GM18873 (cell line): ENCODE measurements at regions not wholly inside any gene's neighbourhood (a gene's known extent, or its start where the extent isn't known, plus 50 kb on each side); places are given as distances from the start of the nearest gene placed in this dataset.

ENCODE experiments used
- ATAC-seq: cut with Tn5 transposase; IDR thresholded peaks from one replicate; pipeline ENCODE4 v1.9.1; 2021; ENCODE audit warnings: mild to moderate bottlenecking, moderate library complexity, moderate number of reproducible peaks; ENCODE audit not compliant: unreplicated experiment, low FRiP score

DNA sequence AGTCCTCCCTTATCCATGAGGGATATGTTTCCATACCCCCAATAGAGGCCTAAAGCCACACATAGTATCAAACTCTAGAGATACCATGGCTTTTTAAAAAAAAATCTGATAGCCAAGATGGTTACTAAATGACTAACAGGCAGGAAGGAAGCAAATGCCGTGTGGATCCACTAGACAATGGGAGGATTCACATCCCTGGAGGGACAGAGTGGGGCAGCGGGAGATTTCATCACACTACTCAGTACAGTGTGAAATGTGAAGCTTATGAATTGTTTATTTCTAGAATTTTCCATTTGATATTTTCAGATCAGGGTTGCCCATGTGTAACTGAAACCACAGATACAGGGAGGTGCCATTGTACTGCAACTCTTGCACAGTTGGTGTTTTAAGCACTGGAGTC is 826.6 kb downstream of the SQOR start:
- ATAC-seq = no peak

DNA sequence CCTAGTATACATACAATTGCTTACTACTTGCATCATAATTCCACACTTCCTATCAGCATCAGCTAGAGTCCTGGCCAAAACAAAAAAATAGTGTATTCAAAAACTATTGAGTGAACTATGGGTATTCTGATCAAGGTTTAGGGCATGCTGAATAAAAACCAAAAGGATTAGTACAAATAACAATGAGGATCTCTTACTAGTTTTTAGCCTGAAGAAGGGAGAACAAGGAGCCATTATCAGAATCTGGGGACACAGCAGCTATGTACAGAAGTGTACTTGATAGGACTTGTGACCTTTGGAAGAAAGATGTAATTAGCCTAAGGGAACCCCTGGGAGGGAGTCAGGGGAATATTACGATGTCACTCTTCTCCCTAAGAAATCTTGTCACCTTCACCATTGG is 832.2 kb downstream of the SQOR start:
- ATAC-seq = no peak

DNA sequence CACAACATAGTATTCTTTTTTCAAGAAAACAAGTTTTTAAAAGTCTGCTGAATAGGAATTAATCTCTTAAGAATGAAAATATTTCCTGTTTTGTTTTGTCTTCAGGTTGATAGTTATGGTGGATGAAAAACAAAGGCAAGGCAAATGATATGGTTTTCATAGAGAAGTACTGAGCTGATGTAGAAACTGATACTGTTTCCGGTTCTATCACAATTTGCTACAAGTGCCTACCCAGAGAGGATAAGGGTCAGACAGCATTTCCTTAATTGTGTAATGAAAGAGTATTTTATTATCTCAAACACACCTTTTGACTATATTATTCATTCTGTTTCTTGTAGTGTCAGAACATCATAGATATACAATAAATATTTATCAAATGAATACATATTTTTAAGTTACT is 836.3 kb downstream of the SQOR start:
- no peak for ATAC-seq

DNA sequence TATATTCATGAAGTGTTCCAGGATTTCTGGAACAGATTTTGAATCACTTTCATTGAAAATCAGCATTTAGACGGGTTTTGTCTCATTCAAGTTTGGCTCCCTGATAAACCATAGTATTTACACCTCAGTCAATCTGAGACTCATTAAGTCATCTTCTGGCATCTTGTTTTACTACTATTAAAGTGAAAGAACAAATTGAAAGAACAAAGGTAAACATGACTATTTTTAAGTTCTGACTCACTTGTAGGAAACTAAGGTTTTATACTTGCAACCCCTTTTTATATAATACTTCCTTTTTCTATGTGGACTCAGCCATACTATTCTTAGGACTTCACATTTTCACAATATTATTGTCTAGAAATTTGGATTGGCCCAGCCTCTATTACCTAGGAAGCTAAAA is 854.4 kb downstream of the SQOR start:
- ATAC-seq = no peak

DNA sequence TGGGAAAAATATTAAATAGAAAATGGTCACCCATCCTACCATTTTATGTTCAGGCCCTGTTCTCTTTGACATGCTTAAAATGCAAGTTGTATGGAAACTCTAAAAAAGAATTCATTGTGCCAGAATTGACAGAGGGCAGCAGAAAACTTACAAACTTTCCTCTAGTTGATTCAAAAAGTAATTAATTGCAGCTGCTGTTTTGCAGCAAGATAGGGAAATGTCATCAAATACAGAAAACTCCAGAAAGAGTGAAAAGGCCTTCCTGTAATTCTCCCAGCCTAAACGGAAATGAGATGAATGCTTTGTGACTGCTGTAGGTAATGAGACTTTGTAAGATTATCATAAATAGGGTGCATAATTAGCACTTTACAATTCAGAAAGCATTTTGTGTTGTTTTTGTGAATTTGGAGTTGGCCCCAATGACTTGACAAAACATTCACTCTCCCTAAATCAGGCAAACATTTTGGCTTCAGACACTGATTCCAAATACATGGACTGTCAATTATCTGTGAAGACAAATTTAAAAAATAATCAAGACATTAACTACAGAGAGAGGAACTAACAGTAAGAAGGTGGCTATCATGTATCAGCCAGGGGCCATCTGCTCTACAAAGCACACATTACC is 861.8 kb downstream of the SQOR start:
- ATAC-seq = no peak

DNA sequence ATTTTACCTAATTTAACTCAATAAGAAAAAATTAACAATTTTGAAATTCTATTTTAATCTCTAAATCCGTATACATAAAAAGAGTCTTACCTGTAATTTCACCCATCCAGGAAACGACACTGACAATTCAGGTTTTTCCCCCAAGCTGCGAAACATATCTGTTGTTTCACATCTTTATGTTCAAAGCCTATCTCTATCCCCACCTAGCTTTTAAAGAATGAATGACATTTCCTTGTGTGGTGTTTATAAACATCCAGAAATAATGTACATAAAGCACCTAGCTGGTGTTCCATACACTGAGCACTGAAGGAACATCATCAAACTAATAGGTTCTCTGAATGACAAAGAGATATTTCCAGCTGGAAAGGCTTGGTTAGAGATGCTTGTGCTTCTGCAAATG is 867.8 kb downstream of the SQOR start:
- ATAC-seq = no peak

DNA sequence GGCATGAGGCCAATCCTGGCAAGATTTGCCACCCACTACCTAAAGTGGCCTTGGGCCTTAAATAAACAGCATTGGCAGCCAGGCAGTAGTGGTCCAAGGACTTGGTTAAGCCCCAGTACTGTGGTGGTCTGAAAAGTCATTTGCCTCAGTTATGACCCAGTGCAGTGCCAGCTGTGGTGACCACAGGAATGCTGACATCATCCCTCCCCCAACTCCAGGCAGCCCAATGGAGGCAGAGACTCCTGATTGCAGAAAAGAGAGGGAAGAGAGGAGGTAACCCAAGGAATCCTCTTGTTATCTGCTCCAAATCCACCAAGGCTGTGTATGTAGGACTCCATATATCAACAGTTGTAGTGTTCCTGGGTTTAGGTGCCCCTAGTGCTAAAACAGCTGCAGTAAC is 883.6 kb downstream of the SQOR start:
- no peak for ATAC-seq

DNA sequence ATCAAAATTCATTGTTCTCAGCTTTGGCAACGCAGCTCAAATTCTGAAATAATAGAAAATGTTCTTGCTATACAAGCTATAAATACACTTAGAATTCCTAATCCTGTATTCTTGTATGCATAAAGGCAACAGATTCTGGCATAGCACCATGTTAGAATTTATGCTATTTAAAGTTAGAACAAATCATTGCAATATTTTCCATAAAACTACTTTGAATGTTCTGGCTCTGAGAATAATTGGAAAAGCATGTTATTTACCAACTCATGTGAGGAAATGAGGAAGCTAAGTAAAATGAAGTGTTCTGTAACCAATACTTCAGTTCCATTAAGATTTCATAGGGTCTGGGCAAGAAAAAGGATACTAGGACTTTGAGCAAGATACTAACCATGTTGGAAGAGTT is 888.9 kb downstream of the SQOR start:
- no peak for ATAC-seq

DNA sequence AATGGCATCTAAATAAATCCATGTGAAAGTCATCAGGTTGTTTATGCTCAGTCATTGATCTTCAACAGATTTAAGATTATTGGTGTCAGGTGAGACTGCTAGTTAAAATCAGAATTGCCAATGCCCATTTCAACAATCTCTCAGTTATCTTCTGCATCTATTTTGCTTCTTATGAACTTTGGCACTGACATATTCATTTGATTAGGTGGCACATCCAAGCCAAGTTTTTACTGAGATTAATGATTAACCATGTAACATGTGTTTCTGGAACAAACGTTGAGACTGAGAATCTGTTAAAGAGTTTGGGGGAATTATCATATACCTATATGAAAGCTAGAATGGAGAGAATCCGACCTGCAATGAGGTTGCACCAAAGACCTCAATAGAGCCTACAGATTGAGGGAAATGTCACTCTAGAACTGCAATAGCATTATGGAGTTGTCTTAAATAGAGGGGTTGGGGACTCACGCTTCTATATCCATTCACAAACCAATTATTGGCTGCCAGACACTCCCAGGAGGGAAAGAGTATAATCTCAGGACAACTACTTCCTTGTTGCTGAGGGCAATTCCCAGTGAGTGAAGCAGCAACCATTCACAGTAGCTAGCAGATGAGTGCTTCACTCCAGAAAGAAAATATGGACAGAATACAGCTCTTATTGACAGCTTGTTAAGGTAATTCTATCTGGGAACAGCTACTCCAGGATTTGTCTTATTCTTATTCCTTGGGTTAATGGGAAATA is 891.3 kb downstream of the SQOR start:
- ATAC-seq = no peak

DNA sequence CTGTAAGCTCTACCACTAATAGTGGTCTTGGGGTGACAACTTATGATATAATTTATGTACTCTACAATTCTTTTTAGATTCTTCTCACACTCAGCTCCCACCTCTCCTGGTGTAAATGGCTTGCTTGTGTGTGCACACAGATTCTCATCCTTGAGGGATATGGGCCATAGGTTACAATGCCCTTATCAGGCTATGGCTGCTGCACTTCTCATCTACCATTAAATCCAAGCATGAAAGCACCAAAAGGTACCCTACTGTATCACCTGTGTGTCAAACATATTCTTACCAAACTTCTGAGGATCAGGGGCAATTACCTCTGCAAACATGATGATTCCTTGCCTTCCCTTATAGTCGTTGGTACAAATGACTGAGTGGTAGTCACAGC is 891.9 kb downstream of the SQOR start:
- no peak for ATAC-seq

DNA sequence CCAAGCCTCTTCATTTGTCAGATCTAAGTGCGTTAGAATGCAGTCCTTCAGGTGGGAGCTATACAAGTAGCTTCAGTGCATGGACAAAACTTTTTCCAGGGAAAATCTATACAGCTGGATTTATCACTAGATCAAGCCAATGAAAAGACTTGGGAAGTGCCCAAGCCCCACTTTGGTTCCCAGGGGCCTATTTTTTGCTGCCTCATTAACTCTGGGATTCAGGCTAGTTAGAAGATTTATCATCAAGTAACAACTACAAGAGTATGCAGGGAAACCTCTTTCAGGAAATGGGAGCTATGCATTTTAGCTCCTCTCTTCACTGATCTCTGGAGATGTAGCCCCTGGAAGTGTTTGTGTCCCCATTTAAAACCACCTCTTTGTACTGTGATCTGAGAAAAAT is 908.8 kb downstream of the SQOR start:
- no peak for ATAC-seq

DNA sequence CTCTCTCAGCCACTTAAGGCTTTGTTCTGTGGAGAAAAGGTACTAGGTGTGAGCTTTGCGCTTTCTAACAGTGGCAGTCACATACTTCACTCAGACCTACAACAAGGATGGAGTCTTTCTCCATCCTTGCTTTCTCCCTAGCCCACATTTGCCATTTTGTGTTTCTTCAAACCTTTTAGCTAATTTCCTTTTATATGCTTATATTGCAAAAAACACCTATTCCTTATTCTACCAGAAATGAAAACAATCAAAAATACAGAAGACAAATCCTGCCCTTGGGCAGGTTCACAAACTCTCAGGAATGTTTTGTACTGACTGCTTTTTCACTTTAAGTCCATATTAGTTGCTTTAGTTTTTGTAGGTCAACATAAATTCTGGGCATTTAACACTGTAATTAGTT is 914.2 kb downstream of the SQOR start:
- no peak for ATAC-seq

DNA sequence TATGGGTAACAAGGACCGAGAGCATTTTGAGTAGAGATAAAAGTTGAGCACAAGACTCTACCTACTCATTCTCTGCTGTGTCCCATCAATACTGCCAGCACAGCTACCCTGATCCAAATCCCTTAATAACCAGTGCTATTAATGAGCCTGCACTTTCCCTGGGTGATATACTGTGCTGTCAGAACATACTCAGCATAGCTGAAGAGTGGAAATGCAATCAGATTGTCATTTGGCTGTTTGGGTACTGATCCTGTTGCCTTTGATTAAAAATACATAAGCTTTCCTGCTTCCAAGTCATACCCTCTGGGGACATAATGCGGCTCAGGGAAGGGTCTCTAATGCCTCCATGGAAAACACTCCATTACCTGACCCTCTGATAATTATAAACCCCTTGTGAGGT is 917.5 kb downstream of the SQOR start:
- no peak for ATAC-seq

DNA sequence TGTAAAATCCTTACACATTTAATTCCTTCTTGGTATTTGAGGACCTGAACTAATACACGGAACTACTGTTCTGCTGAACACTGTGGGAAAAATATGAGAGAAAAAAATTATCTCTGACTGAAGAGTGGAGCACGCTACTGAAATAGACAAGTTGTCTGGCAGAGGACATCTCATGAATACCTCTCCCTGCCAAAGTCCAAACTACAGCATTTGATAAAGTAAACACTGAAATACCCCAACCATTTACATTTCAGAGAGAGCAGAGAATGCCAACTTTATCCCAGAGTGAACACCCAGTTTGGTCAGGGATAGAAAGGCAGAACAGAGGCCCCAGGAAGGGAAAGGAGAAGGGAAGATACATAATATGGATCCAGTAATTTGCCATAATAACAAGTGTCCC is 920.7 kb downstream of the SQOR start:
- no peak for ATAC-seq

DNA sequence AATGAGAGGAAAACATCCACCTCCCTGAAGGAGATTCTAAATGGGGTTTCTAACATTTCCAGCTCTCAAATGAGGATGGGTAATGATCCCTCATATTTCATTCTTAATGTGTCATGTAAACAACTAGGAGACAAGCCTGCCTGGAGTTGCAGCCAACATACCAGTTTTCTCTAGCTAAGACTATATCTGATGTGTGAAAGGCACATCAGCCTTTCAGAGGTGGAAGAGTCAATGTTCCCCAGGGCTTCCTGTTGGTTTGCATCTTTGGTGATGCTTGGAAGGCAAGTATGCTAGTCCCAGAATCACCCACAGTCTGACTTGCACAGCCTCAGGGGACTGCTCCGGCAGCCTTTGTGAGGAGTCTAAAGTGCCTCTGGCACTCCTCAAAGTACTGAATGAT is 921.2 kb downstream of the SQOR start:
- no peak for ATAC-seq

DNA sequence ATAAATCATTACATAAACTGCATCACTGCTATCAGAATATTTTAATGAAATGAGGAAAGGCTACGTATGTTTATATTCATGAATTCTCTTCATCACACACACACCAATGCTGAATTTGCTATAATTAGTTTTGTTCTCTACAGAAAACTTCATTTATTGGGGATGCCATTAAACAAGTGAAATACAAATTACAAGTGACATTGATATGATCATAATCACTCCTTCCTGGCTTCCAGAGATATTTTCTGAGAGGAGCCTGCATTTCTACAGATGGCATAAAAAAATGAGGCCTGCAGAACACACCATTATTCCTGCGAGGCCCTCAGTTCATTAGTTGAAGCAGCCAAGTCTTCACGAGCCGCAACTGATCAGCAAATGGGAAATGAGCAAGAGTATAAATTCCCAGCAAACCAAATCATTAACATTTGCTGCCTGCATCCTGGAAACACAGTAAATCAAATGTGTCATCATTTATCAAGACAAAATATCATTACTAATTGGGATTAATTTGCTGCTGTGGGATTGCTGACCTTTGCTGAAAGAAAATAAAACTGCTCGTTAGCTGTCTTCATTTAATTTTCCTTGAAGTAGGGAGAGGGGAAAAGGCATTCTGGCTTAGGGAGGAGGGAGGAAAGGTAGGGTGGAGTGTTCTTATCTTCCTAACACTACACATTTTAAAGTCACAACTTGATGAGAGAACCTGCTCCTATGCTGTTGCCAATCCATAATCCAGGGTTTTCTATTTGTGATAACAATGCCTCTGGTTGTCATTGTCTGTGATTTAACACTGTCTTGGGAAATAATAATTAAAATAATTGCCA is 921.9 kb downstream of the SQOR start:
- ATAC-seq = no peak

DNA sequence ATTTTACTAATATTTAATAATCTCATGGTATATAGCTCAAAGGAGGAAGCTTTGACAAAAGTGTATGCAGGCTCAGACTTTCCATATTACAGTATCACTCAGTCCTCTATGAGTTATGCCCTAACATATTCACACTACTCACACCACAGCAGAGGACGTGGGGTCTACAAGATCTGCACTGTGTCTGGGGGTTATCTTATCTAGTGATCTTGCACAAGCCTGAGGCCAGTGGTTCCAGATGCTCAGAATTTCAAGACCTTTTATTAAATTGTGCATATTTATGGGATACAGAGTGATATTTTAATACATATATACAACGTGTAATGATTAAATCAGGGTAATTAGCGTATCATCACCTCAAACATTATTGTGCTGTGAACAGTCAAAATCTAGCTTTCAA is 933.1 kb downstream of the SQOR start:
- no peak for ATAC-seq

DNA sequence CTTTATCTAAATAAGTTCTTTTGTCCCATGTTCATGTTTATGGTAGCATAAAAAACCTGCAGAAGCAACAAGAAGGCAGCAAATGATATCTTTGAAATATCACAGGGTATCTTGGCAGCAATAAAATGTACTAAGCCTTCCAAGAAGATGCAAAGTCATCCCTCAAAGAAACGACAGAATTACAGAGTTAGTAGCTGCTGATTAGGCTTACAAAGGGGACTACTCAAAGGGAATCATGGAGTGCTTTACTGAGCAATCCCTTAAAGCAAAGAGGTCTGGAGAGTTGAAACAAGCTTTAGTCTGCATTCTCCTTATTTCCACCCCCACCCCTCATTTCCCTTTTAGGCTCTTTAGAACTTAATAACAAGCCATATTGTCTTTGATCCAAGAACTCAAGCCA is 935.0 kb downstream of the SQOR start:
- no peak for ATAC-seq

DNA sequence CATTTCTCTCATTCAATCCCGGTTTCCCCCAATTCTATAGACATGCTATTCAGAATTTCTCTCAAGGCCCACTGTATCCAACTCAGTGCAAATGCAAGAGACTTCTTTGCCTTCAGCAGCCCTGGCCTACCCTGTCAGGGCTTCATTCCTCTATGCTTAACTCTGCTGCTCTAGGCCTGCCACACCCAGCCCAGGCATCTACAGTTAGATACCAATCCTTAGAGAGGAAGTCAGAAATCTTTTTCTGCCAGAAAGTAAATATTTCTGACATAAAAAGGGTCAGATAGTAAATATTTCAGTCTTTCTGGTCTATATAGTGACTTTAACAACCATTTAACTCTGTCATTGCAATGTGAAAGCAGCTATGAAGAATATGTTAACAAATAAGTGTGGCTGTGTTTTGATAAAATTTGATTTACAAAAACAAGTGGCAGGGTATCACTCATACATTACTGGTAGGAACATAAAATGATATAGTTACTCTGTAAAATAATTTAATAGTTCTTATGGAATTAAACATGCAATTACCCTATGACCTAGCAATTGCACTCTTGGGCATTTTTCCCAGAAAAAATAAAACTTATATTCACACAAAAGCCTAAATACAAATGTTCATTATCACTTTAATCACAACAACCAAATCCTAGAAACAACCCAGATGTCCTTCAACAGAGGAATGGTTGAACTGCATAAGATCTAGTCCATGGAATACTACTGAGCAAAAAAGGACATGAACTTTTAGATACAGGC is 942.0 kb downstream of the SQOR start:
- ATAC-seq = no peak

DNA sequence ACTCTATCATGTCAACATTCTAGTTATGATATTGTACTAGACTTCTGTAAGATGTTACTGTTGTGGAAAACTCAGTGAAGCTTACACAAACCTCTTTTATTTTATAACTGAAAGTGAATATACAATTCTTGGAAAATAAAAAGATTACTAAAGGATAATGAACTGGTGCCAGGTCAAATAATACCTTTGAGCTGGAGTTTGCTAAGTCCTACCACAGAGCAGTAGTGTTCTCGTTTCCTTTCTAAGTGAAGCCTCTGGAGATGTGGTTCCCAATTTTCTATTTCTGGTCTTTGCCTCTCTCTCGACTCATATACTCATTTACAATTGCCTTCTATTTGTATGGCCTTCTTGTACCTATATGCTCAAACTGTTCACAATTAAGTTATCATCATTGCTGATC is 942.9 kb downstream of the SQOR start:
- ATAC-seq = no peak

DNA sequence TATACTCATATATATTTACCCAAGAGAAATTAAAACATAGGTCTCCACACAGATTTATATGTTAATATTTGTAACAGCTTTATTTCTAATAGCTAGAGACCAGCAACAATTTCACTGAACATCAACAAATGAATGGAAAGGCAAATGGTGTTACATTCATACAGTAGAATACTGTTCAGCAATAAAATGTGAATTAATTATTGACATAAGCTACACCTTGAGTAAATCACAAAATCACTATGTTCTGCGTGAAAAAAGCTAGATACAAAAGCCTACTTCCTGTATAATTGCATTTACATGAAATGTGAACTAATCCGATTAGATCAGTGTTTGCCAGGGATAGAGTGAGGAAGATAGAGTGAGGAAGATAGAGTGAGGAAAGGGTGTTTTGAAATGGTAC is 945.7 kb downstream of the SQOR start:
- no peak for ATAC-seq
